ENCODE measurements at regions not wholly inside any gene's neighbourhood (a gene's known extent, or its start where the extent isn't known, plus 50 kb on each side); places are given as distances from the start of the nearest gene placed in this dataset.

- DNase-seq: no peak
Measured at GRCh38 chr16:79809376-79809775, 208.8 kb upstream of the MAF start.

- no peak for DNase-seq
Measured at GRCh38 chr16:79808731-79809130, 208.2 kb upstream of the MAF start.

DNA sequence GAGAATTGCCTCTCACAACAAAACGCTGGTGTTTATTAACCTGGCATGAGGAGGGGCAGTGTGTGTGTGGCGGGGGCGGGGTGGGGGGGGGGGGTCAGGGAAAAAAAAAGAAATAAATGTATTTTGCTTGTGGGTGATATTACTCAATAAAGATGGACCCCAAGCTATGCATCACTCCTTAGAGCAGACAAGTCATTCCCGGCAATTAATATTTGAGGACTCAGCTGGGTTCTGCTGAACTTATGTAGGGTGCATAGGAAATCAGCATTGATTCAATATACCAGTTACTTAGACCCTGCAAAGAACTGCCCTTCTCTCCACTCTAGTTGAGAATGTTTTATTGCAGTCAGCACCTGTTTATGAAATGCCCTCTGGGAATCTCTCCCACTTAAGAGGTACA is 206.2 kb upstream of the MAF start:
- DNase-seq: no peak

- DNase-seq: no peak
Measured at GRCh38 chr16:79805621-79806020, 205.1 kb upstream of the MAF start.

DNA sequence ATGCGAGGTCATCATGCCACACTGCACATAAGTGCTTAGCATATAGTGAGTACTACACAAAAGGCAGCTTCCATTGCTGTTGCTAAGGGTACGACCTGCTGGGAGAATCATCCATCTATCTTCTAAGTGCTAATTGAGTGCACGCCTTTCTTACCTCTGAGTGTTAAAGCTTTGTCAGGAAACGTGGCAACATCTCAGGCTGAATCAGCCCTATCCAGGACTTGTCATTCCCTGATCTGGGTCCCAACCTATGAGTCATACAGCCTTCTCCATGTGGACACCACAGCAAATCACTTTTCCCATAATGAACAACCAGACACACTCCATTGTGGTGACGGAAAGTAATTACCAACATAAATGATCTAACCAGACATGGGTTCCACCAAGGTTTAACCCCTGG is 201.1 kb upstream of the MAF start:
- no peak for DNase-seq

- no peak for DNase-seq
Measured at GRCh38 chr16:79800016-79800608, 199.6 kb upstream of the MAF start.

- no peak for DNase-seq
Measured at GRCh38 chr16:79798416-79799053, 198.0 kb upstream of the MAF start.

DNA sequence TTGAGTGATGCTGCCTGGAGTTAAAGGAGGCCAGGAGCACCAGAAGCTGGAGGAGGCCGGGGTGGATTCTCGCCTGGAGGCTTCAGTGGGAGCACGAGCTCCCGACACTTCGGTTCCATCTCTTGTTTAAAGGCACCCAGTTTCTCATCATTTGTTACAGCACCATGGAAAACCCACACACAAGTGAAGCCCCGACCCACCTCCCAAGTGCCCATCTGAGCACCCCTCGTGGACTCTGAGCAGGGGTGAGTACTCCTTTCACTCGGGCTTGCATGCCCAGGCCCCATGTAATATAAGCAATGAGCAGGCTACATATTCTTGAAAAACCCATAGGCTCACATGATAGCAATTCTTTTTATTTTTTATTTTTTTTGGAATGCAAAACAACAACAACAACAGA is 196.9 kb upstream of the MAF start:
- DNase-seq: no peak

DNA sequence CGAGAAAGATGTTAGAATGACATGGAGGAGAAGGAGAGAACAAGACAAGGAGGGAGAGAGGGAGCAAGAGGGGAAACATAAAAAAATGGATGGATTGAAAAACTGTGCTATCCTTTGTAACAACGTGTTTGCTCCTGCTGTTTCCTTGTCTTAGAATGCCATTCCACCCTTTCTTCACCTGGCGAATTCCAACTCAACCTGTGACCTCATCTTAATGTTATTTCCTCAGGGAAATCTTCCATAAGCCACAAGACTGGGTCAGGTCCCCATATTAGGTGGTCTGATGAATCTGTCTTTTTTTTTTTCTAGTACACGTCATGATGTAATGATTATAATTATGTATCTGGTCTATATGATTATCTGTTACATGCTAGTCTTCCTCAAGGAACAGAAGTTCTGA is 195.0 kb upstream of the MAF start:
- DNase-seq: no peak

- DNase-seq: no peak
Measured at GRCh38 chr16:79794941-79795340, 194.4 kb upstream of the MAF start.

DNA sequence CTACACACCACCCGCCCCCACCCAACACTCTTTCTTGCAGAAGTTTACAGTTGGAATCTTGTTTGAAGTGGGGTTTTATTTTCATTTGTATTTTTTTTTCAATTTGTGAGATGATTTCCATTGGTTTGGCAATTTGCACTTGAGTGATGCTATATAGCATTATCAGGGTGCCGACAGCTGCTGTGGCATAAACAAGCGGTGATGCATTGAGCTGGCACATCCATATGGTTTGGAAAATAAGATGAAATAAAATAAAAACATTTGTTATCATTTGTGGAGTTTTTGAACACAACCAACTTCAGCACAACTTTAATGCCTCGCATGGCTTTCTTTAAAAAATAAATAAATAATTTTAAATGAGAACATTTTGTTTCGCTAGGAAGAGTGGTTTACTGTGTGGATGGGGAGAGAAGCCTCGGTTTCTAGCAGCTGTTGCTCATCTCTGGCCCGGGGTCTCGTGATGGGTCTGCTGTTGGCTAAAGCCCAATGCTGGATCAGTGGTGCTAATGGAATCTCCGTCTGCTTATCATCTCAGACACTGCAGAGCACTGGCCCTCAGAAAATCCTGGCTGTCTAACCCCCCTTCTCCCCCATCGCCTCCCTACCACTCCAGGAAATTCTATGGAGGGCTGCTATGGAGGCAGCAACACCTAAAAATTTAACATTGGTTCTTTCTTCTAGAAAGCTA is 192.3 kb upstream of the MAF start:
- no peak for DNase-seq

GRCh38 chr16:79792076-79792475 is 191.5 kb upstream of the MAF start:
- no peak for DNase-seq

DNA sequence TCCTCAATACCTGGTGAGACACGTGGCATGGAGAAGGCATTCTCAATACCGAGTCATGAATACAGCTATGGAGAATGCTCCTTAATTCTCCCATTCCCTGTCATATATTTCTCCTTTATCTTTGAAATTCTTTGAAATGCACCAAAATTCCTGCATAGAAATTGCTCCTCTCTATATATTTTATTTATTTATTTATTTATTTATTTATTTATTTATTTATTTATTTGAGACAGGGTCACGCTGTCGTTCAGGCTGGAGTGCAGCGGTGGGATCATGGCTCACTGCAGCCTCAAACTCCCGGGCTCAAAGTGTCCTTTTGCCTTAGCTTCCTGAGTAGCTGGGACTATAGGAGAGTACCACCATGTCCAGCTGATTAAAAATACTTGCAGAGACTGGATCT is 190.3 kb upstream of the MAF start:
- no peak for DNase-seq

DNA sequence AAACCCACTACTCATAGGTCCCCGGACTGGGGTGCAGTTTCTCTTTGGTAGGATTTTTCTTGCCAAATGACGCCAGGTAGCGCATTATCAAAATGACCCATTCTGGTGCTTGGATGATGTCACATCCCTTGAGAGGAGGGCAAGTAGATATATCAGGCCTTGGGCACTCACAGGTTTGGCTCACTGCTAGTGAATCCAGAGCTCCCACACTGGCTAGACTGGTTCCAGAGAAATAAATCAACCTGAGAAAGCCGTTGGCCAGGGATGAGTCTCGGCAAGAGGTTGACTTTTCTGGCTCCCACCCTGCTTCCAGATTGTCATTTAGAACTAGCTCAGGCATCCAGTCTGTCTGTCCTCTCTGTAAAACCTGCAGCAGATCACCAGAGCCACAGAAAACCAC is 188.4 kb upstream of the MAF start:
- DNase-seq: no peak

DNA sequence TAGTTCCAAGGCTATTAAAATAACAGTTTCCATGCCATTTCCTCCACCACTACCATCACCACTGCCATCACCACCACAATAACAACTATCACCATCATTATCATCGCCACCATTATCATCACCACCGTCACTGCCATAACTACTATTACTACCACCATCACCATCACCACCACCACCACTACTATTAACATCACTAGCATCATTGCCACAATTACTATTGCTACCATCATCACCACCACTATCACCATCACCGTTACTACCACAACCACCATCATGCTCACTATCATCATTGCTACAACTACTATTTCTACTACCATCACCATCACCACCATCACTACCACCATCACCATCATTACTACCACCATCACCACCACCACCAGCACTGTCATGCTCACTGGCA is 185.9 kb upstream of the MAF start:
- no peak for DNase-seq

DNA sequence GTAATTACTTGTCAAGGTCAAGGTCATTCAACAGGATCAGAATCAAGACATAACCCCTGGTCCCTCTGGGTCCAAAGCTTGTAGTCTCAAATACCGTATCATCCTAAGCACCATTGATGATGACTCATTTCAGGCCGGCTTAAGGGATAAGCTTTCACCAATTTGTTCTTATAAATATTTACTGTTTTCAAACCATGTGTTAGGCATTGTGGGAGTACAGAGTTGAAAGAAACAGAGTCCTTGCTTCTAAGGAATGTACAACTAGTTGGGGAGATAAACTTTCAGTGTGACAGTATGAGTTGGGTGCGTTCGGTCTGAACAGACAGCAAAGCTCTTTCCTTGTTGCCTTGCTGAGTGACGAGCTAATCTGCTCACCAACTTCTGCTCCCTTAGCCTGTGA is 183.5 kb upstream of the MAF start:
- DNase-seq: no peak

- no peak for DNase-seq
Measured at GRCh38 chr16:79777679-79778078, 177.1 kb upstream of the MAF start.

- DNase-seq: no peak
Measured at GRCh38 chr16:79776243-79776847, 175.8 kb upstream of the MAF start.

DNA sequence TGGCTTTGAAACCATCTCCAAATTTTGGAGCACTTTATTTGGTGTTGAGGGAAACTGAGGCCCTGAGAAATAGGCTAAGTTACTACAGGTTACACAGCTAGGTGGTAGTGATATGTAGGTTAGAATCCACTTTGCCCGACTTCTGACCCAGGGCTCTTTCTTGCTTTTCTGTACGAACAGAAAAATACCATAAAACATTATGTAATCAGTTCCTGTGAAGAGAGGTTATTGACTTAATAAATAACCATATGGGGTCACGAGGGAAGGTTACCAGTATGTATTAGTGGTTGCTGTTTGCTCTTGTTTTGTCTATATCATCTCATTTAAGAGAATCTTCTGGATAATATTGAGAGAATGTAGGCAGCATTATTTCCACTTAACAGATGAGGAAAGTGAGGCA is 172.2 kb upstream of the MAF start:
- DNase-seq: no peak

GRCh38 chr16:79772048-79772447 is 171.5 kb upstream of the MAF start:
- DNase-seq: no peak

DNA sequence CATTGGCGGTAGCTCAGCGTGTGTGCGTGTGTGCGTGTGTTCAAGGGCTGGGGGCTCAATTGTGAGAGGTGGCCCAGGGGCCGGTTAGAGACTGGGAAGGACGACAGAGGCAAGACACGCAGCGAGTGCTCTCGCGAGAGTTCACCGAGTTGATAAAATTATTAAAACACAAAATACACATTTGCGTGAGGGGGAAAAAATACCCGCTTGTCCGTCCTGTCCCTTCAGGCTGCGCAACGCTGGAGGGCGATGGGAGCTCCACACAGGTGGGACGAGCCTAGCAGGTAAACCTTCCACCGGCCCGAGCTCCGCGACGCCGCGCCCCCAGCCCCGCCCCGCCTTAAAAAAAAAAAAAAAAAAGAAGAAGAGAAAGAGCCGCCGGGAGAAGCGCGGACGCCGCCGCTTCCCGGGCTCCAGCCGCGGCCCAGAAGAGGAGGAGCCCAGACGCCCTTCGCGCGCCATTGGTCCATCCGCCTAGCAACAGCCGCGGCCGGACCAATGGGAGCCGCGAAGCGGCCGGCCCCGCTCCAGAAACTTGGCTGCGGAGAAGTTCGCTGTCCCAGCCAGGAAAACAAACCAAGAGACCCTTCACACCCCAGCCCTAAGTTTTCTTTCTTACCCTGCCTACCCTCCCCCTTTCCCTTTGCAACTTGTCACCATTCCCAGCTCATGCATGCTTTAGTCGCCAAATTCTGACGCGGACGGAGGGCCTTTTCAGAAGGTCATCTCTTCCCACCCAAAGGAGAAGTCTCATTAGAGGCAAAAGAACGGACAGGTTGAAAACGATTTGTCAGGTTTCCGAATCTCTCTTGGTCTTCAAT is 169.9 kb upstream of the MAF start:
- DNase-seq: no peak

GRCh38 chr16:79769928-79770243 is 169.3 kb upstream of the MAF start:
- no peak for DNase-seq

GRCh38 chr16:79769270-79769927 is 168.9 kb upstream of the MAF start:
- no peak for DNase-seq

Data from NCI-H2081 treated with DMSO at 0.1 percent for 48 hours (cell line).